Suprapubic skin (tissue), 3 donors: ENCODE measurements at regions not wholly inside any gene's neighbourhood (a gene's known extent, or its start where the extent isn't known, plus 50 kb on each side); places are given as distances from the start of the nearest gene placed in this dataset.
"Not testable (repeated sequence)": the region's sequence is repeated elsewhere in the genome, so short reads cannot be mapped to it uniquely, and the experiment has no call there.

ENCODE experiments used
- CTCF ChIP-seq, 2 donors: fragments of 200-600 bp in 1 of 2; fragments of 450-650 bp in 1 of 2; sonication (generic) in 1 of 2; IDR thresholded peaks; one replicate each; pipeline ENCODE4 v1.5.1; 2016 to 2019; ENCODE audit warnings: antibody characterized with exemption in 2 of 2, mild to moderate bottlenecking in 1 of 2, moderate library complexity in 1 of 2
- POLR2AphosphoS5 ChIP-seq, 3 donors: sonication (generic); formaldehyde crosslinking; IDR thresholded peaks; one replicate each; pipeline ENCODE4 v1.6.1; 2017; ENCODE audit warnings: antibody characterized with exemption in 3 of 3

- TF ChIP-seq CTCF, POLR2AphosphoS5 (IDR thresholded peaks at IDR 0.05): not testable (repeated sequence)
Measured at GRCh38 chr1:57558066-57558465, 134.2 kb upstream of the DAB1 start.
